ENCODE measurements at regions not wholly inside any gene's neighbourhood (a gene's known extent, or its start where the extent isn't known, plus 50 kb on each side); places are given as distances from the start of the nearest gene placed in this dataset.

- WGBS, 4 donors = 37 to 46% (median 41%) methylated on average over 6 of the region's 6 CpGs
Measured at GRCh38 chr2:2719015-2719414, 387.9 kb upstream of the MYT1L start.

GRCh38 chr2:2717406-2717805, 386.3 kb upstream of the MYT1L start:
- Histone ChIP-seq H3K9me3 (replicated peaks in 1 of 3) (no peaks in the 10 kb centered on the region), H3K27ac (no peak overlapping the region), H3K4me1 (replicated peaks in 1 of 2) (no peaks in the 10 kb centered on the region), H3K4me3 (no peak overlapping the region), H3K27me3 (no peaks in the 10 kb centered on the region), H3K36me3 (replicated peaks in 1 of 2) (no peaks in the 10 kb centered on the region)
- DNase-seq = no peak
- 61 to 76% (median 70%) methylated on average over 7 of the region's 7 CpGs for WGBS, 4 donors
- TF ChIP-seq POLR2A (IDR thresholded peaks at IDR 0.05) (no peak), CTCF (IDR thresholded peaks at IDR 0.05) (no peak)
- intact Hi-C loops (cut with DNase I) = no loop called here

More at GRCh38 chr2:2719015-2719414, 387.9 kb upstream of the MYT1L start:
- Histone ChIP-seq H3K4me3 (no peak overlapping the region), H3K27me3 (no peaks in the 10 kb centered on the region), H3K4me1 (replicated peaks in 1 of 2) (no peaks in the 10 kb centered on the region), H3K27ac (no peak overlapping the region), H3K36me3 (replicated peaks in 1 of 2) (no peaks in the 10 kb centered on the region), H3K9me3 (replicated peaks in 1 of 3) (no peaks in the 10 kb centered on the region)
- no peak for DNase-seq
- TF ChIP-seq CTCF (IDR thresholded peaks at IDR 0.05) = no peak
- TF ChIP-seq POLR2A (IDR thresholded peaks at IDR 0.05) = no peak
- intact Hi-C loops (cut with DNase I) = no loop called here

- Histone ChIP-seq H3K27ac (no peak overlapping the region), H3K27me3 (no peaks in the 10 kb centered on the region), H3K4me3 (no peak overlapping the region), H3K36me3 (replicated peaks in 1 of 2) (no peaks in the 10 kb centered on the region), H3K4me1 (replicated peaks in 1 of 2) (no peaks in the 10 kb centered on the region), H3K9me3 (replicated peaks in 1 of 3) (no peaks in the 10 kb centered on the region)
- TF ChIP-seq CTCF (IDR thresholded peaks at IDR 0.05) = no peak
- no peak for TF ChIP-seq POLR2A (IDR thresholded peaks at IDR 0.05)
- WGBS, 4 donors = 67 to 83% (median 78%) methylated on average over 11 of the region's 11 CpGs
- DNase-seq = no peak
- intact Hi-C loops (cut with DNase I) = no loop called here
Measured at GRCh38 chr2:2716771-2717170, 385.7 kb upstream of the MYT1L start.

- 71 to 82% (median 80%) methylated on average over 14 to 18 of the region's 18 CpGs for WGBS, 4 donors
- Histone ChIP-seq H3K9me3 (replicated peaks in 1 of 3) (no peaks in the 10 kb centered on the region), H3K4me3 (no peak overlapping the region), H3K27me3 (no peaks in the 10 kb centered on the region), H3K36me3 (replicated peaks in 1 of 2) (no peaks in the 10 kb centered on the region), H3K27ac (no peak overlapping the region), H3K4me1 (replicated peaks in 1 of 2) (no peaks in the 10 kb centered on the region)
- intact Hi-C loops (cut with DNase I) = no loop called here
- TF ChIP-seq POLR2A (IDR thresholded peaks at IDR 0.05) = no peak
- no peak for TF ChIP-seq CTCF (IDR thresholded peaks at IDR 0.05)
- no peak for DNase-seq
Measured at GRCh38 chr2:2715036-2715818, 384.2 kb upstream of the MYT1L start.
